Astrocyte (in vitro differentiated cells and primary cell): ENCODE measurements at regions not wholly inside any gene's neighbourhood (a gene's known extent, or its start where the extent isn't known, plus 50 kb on each side); places are given as distances from the start of the nearest gene placed in this dataset.
"Not testable (repeated sequence)": the region's sequence is repeated elsewhere in the genome, so short reads cannot be mapped to it uniquely, and the experiment has no call there.

Source experiments
- CTCF ChIP-seq: IDR thresholded peaks from 2 replicates; pipeline ENCODE4 v1.5.1; 2011; ENCODE audit warnings: low read depth, mild to moderate bottlenecking, inconsistent platforms, low read length, moderate library complexity; ENCODE audit not compliant: insufficient read depth
- EZH2 ChIP-seq: IDR thresholded peaks from 2 replicates; pipeline ENCODE4 v1.6.1; 2012; ENCODE audit warnings: mild to moderate bottlenecking, low read length, inconsistent platforms; ENCODE audit not compliant: insufficient read depth

GRCh38 chr5:163313049-163313448 lies 124.3 kb upstream of the CCNG1 start:
- TF ChIP-seq CTCF, EZH2: not testable (repeated sequence)
